HG03108 (cell line): ENCODE measurements at regions not wholly inside any gene's neighbourhood (a gene's known extent, or its start where the extent isn't known, plus 50 kb on each side); places are given as distances from the start of the nearest gene placed in this dataset.
A peak's percentile ranks its signal among the peaks of the same experiment; 100 is the strongest.
"Not testable (repeated sequence)": the region's sequence is repeated elsewhere in the genome, so short reads cannot be mapped to it uniquely, and the experiment has no call there.

Source experiments
- ATAC-seq: cut with Tn5 transposase; IDR thresholded peaks from one replicate; pipeline ENCODE4 v1.9.1; 2021; ENCODE audit warnings: moderate library complexity; ENCODE audit not compliant: unreplicated experiment

DNA sequence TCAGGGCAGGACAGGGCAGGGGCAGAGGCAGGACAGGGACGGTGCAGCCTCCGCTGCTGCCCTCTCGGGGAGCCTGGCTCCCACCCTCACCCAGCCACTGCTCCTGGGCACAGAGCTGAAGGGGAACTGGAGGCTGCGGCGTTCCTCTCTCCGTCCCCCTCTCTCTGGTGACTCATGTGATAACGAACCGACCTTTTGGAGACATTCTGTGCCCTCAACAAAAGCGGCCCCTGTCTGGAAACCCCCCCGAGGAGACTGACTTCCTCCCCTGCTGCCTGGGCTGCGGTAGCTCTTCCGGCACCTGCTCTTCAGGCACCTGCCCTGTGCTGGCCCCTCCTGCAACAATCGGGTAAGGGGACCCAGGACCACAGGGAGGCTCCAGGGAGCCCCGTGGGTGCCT lies 5419.6 kb upstream of the TPTE start:
- ATAC-seq = not testable (repeated sequence)

DNA sequence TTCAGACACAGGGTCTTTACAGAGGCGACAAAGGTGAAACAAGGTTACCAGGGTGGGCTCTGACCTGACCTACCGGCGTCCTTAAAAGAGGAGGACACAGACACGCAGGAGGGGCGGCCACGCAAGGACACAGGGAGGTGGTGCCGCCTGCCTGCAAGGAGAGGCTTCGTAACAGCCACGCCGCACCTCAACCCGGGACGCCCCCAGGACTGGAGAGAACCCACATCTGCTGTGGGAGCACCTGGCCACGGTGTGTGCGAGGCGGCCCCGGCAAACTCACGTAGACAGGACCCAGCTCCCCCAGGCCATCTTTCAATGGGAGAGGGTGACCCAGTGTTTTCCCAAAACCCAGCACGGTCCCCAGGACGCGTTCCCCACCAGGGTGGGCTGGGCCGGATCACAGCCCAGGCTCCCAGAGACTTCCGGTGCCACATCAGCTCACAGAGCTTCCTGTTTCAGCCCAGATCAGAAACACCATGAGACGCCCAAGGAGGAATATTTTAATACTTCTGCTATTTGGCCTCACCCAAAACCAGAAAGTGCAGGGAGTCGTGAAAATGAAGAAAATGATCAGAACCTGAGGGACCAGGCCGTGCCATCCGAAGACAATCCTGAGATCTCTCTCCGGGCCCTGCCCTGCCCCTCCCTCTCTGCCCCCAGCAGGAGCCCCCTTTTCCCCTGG lies 5417.4 kb upstream of the TPTE start:
- ATAC-seq = not testable (repeated sequence)

DNA sequence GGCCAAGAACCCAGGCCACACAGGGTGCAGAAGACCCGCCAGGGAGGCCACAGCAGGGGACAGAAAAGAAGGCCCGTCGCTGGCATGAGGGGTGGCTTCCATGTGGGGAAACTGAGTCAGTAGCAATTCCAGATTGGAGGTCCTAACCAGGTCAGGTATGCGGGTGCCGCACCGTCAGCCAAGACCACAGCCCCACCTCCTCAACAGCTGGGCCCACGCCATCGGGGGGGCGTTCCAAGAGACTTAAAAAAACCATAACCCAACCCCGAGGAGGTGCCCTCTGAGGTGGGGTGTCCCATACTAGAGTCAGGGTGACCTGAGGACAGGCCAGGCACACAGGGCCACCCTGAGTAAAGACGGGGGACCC lies 5416.8 kb upstream of the TPTE start:
- not testable (repeated sequence) for ATAC-seq

DNA sequence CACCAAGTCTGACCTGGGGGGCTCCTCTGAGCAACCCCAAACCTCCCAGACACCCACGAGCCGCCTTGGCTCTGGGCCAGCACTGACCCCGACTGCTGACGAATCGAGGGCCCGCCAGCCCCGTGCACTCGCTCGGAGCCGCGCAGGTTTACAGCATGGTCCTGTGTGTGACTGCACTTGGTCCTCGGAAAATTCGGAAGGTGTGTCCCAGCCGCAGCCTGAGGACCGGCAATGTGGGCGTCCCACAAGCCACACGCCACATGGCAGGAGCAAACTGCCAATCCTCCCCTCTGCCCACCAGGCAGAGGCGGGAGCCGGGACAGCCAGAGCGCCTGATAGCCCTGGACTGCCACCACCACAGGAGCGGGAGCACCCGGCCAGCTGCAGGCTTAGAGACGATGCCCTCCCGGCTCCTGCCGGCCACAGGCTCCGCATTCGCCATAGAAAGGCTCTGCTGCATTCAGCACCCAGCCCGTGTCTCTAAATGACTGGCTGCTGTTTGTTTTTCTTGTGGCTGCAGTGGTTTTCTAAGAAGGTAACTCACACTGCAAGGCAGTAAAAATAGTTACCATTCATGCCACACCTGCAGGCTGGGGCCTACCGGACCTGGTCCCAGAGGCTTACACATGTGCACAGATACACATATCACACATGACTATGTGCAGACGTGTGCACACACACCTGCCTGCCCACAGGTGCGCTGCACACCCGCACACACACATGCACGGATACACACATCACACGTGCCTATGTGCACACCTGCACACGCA lies 5415.3 kb upstream of the TPTE start:
- ATAC-seq = peak; percentile 51

DNA sequence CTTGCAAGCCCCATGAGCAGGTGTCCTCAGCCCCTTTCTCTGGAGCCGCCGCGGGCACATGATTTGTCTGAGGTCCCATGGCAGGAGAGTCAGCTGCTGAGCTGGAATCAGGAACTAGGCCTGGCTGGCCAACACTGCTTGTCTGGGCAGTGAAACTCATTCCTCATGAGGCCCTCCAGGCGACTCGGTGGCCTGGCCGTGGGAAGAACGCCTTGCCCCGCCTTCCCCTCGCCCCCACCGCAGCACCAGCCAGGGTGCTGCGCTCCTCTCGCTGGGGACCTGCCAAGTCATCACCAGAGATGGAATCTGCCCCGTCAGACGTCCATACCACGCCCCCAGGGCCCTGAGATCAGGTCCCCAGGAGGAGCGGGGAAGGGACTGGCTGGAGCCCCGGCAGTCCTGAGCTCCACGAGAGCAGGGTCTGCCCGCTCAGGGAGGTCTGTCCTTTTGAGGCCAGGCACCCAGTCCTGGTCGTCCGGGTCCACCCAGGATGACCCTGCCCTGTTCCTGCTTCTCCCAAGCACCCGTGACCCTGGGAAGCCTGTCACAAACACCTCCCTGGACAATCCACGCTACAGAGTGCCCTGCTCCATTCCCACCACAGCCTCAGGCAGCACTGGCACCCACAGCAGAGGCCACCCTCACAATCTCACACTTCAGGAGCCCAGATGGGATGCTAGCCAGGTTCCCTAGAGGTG lies 5414.5 kb upstream of the TPTE start:
- peak; percentile 27 for ATAC-seq

DNA sequence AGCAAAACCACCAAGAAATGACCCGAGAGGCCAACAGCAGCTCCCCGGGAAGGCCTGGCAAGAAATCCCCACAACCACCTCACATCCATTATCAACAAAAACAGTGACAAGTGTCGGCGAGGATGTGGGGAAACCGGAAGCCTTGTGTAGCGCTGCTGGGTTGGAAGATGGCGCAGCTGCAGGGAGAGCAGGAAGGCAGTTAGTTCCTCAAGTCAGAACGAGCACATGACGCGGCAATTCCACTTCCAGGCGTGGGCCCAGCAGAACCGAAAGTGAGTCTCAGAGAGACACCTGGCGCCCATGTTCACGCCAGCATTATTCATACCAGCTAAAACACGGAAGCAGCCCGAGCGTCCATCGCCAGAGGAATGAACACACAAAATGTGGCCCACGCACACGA lies 5413.7 kb upstream of the TPTE start:
- not testable (repeated sequence) for ATAC-seq

DNA sequence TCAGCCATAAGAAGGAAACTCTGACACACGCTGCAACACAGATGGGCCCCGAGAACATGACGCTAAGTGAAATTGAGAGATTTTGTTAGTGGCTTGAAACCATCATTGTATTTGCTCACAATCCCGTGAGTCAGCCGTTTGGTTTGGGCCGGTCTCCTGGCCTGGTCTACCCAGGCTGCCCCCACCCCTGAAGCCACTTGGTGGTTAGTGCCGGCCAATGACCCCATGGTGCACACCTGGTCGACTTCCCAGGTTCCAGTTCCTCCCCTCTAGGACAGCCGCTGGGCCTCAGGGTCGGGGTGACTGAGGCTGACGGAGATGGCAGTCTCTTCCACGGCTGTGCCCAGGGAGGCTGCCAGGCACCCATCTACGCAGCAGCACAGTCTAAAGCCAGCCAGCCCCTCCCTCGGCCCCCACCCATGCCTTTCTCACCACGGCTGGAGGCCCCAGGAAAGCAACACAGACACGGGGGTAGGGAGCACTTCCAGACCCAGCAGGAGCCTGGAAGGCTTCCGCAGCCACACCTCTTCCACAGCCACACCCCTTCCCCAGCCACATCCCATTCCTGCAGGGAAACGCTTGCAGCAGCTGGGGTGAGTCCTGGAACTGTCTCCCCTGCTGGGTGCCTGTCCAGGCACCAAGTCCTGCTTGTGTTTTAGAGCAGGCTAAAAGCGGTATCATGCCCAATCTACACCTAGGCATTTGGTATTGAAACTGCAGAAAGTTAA lies 5413.2 kb upstream of the TPTE start:
- ATAC-seq = not testable (repeated sequence)

DNA sequence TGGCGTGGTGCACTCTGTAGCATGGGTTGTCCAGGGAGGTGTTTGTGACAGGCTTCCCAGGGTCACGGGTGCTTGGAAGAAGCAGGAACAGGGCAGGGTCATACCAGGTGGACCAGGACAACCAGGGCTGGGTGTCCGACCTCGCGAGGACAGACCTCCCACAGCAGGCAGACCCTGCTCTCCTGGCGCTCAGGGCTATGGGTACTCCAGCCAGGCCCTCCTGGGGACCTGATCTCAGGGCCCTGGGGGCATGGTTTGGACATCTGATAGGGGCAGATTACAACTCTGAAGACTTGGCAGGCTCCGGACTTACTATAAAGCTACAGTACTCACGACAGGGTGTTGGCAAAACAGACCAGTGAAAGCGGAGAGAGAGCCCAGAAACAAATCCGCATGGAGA lies 5410.2 kb upstream of the TPTE start:
- ATAC-seq = not testable (repeated sequence)

DNA sequence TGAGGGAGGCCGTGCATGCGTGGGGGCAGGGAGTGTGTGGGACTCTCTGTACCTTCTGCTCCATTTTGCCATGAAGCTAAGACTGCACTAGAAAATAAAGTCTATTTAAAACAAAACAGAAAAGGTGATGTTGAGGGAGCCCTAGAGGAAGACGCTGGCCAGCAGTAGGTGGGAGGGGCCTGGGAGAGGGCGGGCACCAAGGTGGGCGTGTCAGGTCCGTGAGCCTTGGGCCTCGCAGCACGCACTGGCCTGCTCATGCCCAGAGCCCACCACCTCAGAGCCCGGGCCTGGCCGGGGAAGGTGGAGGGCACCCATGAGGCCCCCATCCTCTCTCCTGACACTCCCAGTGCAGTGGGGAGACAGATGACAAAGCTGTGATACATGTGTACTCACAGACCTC lies 5408.3 kb upstream of the TPTE start:
- not testable (repeated sequence) for ATAC-seq

DNA sequence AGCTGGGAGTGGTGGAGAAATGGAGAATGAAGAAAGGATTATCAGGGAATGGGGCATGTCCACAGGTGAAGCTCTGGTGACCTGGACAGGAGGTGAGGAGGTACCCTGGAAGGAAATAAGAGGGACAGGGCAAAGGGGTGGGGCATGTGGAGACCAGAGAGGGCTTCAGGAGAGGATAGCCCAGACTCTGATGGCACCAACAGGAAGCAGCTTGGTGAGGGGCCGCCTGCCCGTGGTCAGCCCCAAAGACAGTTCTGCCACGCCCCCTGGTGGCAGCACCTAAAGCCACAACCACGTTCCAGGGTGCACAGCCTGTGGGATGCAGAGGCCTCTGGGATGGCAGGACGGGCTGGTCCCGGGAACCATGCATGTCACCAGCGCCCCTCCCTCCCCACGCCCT lies 5406.9 kb upstream of the TPTE start:
- not testable (repeated sequence) for ATAC-seq

DNA sequence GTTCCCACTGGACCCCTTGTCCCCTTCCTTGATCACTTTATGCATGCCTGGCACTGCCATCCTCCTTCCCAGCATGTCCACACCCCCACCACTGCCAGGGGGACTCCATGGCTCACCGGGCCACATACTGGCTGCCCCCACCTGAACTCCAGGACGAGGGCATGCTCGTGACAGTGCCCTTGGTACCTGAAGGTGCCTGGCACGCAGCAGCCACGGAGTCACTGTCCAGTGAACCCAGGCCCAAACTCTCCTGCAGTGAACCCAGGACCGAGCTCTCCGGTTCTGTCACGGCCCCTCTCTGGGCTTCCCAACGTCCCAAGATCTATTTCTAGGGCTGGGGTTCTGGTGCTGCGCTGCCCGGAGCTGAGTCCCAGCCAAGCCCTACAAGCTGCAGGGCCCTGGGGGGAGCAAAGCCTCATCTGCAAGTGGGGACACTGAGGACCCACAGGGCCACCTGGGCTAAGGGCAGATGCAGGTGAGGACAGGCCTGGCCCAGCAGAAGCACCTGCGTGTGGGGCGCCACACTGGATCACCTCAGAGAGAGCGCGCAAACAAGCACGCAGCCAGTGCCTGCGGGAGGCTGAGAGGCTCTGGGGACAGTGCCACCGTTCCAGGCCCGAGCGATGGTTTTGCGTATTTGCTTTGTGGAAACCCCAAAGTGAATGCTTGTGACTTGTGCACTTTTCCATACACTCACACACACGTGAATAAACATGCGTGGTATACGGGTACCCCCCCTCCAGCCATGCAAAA lies 5406.3 kb upstream of the TPTE start:
- not testable (repeated sequence) for ATAC-seq

DNA sequence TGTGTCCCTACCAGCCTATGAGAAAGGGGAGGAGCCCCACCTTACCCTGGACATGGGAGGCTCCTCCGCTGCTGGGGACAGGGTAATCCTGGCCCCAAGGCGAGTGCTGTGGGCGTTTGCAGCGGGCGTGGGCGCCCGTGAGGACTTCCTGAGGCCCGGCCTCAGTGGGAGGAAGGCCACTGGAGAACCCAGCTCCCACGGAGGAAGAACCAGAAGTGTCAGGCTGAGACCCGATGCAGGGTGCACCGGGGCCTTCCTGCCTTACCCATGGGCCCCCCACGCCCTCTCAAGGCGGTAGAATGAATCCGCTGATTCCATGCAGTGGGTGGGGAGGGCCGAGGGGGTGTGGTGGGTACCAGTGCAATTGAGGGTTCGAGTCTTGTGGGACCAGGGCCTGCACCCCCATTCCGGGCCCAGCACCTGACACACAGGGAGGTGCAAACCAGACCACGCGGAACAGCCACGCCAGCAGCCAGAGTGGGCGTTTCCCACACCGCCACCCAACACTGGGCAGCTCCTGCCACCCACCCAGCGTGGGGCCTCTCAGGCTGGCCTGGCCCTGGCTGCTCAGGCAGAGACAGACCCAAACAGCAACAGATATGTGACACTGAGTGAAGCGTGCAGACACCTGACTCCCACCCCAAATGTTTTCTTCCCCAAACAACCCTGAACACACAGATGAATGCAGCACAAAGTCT lies 5405.6 kb upstream of the TPTE start:
- not testable (repeated sequence) for ATAC-seq

DNA sequence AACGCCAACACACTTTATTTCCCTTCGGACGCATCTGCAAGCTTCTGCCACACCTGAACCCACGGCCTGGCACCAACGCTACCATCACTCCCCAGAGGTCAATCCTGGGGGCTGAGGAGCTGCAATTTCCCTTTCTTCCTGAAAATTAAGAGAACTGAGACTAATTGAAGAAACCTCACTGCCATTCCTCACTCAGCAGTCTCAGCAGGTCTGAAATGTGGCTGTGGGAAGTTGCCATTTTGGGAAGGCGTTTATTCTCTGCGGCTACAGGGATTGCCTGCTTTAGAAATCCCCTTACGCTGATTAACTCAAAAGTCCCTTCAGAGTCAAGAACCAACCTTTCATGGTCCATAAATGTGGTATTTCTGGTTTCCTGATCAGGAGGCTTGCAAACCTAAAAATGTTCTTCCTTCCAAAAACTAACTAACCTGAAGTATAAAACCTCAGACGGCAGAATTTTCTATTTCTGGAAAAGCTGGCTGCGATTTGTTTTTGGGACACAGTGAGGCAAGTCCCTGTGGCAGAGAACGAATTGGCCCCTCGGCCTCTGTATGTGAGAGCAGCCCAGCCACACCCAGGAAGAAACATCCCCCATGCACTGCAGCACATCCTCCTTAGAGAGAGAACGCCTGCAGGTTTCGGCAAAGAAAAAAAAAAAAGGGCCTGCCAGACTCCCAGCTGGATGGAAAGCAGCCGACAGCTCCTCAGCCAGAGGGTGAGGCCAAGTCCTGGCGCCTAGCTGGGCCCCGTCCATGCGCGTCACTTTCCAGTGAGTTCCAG lies 5404.8 kb upstream of the TPTE start:
- ATAC-seq = not testable (repeated sequence)

DNA sequence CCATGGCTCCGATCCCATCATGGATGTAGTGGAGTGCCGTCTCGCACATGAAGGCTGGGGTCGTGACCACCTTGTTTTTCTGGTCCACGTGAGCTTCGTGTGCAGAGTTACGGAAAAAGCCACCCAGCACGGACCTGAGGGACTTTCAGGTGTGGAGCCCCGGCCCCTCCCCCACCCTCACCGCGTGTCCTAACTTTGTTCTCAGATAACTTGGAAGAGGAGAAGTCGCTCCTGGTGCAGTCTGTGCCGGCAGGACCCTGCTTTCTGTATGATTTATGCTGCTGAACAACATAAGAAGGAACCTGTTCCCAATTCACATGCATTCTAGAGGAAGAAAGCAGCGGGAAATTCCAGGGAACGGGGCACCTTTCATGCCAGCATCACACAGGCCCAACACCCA lies 5404.2 kb upstream of the TPTE start:
- ATAC-seq = not testable (repeated sequence)

DNA sequence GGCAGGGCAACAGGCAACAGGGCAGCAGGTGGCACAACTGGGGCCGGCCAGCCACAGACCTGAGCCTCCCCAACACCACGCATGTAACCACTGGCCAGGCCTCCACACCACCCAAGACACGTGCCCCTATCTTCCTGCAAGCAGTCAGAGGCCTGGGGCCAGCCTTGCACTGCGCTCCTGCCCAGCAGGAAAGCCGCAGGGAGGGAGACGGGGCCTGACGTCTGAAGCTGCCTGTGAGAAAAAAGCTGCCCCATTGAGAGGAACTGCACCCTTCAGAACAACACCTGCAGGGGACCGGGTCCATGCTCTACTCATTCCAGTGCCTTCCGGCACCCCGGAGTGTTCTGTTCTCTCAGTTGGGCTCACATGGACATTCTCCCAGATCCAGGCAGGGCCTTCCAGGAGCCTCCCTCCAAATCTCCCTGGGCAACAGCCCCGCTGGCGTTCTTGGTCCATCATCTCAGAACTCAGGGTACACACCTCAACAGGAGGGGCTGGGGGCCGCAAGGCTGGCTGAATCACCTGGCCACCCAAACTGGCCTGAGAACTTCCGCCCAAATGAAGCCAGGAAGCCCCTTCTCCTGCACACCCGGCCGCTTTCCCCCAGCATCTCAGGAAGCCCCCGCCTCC lies 5403.6 kb upstream of the TPTE start:
- not testable (repeated sequence) for ATAC-seq

DNA sequence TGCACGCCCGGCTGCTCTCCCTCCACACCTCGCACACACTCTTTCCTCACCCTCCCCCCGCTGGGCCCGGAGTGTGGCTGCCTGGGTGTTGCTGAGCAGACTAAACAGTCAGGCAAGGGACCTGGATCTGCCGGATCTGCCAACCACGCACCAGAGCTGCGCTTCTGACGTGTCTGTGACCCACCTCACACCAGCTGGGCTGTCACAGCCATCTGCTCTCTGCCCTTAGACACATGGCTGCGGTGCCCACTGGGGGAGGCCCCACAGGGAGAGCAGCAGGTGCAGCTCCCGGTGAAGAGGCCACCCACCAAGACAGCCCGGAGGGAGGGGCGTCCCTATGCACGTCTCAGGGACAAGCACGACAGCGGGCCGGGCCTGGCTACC lies 5403.1 kb upstream of the TPTE start:
- peak; percentile 45 for ATAC-seq

DNA sequence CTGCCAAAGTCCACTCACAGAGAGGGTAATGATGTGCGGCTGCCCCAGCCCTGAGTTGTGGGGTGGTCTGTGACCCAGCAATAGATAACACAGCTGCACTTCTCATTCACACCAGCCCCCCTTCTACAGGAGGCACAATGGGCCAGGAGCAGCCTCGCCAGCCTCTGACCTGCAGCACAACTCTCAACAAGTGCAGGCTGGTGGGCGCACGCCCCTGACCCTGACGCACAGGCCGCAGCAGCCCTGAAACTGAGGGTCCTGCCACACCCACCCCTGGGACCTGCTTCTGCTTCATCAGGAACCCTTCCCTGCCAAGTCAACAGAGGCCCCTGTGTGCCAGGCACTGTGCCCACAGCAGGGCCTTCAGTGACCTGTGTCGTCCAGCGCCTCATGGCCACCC lies 5402.2 kb upstream of the TPTE start:
- not testable (repeated sequence) for ATAC-seq

DNA sequence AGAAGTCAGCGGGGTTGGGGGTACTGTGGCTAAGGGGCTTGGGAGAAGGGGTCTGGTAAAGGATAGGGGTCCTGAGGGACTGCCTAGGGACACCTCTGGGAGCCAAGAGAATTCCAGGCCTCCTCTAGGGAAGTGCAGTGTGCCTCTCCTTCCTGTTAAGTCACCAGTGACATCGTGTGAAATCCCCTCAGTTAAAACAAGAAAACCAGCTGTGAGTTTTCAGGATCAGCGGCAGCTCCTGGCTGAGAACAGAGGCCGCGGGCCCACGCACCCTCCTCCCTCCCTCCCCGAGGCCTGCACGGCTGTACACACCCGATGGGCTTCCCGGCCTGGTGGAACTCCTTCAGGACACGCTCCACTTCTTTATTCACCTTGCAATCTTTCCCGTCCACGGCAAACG lies 5400.0 kb upstream of the TPTE start:
- ATAC-seq = not testable (repeated sequence)

DNA sequence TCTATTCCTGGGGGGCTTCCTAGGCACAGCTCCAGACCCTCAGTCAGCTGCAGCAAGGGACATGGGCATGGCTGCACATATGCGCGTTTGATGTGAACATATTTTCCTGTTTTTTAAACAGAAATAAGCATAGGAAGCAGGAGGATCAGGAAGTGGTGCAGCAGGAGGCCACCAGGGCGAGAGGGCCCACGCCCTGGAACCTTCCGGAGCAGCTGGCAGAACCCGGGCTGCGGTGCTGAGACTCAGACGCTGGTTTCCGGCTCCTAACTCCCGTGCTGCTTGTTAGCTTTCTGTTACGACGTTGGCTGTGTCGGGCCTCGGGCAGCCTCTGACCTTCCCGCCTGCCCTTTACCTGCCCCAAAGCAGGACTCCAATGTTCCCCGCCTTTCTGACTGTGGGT lies 5399.5 kb upstream of the TPTE start:
- not testable (repeated sequence) for ATAC-seq
